ENCODE measurements at regions not wholly inside any gene's neighbourhood (a gene's known extent, or its start where the extent isn't known, plus 50 kb on each side); places are given as distances from the start of the nearest gene placed in this dataset.
"Not testable (repeated sequence)": the region's sequence is repeated elsewhere in the genome, so short reads cannot be mapped to it uniquely, and the experiment has no call there.

DNA sequence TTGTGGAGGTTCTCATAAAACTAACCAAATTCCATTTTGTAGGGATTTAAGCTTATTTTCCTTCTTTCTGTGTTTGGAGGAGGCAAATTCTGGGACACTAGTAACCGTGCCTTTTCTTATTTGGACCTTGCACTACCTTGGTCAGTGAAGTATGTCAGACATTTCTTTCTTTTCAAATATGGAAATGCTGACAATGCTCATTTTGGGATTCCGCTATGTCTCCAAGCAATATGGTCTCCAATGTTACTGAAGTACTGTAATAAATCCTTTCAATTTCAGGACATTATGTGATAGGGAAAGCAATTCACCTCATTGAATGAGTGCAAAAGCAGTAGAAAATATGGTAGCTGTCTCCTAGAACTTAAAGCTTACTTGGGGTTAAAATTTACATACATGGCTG is 372.3 kb downstream of the HLX start:
- no peak for DNase-seq (ENCODE audit: low read depth)
- TF ChIP-seq, protein P1, sequence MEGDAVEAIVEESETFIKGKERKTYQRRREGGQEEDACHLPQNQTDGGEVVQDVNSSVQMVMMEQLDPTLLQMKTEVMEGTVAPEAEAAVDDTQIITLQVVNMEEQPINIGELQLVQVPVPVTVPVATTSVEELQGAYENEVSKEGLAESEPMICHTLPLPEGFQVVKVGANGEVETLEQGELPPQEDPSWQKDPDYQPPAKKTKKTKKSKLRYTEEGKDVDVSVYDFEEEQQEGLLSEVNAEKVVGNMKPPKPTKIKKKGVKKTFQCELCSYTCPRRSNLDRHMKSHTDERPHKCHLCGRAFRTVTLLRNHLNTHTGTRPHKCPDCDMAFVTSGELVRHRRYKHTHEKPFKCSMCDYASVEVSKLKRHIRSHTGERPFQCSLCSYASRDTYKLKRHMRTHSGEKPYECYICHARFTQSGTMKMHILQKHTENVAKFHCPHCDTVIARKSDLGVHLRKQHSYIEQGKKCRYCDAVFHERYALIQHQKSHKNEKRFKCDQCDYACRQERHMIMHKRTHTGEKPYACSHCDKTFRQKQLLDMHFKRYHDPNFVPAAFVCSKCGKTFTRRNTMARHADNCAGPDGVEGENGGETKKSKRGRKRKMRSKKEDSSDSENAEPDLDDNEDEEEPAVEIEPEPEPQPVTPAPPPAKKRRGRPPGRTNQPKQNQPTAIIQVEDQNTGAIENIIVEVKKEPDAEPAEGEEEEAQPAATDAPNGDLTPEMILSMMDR (IDR thresholded peaks at IDR 0.05; ENCODE audit: low read length, missing control alignments) = no peak
- no peak overlapping the region for H3K4me3 ChIP-seq (replicated peaks; ENCODE audit: low read depth, low read length)

DNA sequence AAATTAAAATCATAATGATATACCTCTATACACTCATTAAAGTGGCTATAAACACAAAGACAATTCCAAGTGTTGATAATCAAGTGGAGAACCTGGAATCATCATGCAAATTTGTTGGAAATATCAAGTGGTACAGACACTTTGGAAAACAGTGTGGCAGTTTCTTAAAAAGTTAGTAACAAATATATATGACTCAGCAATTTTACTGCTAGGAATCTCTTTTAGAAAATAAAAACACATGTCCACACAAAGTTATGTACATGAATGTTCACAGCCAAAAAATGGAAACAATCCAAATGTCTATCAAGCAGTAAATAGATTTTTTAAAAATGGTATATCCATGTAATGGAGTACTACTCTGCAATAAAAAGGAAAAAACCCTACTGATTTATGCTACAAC is 375.6 kb downstream of the HLX start:
- no peak overlapping the region for H3K4me3 ChIP-seq (replicated peaks; ENCODE audit: low read depth, low read length)
- no peak for DNase-seq (ENCODE audit: low read depth)
- TF ChIP-seq, protein P1 (IDR thresholded peaks at IDR 0.05; ENCODE audit: low read length, missing control alignments) = no peak

DNA sequence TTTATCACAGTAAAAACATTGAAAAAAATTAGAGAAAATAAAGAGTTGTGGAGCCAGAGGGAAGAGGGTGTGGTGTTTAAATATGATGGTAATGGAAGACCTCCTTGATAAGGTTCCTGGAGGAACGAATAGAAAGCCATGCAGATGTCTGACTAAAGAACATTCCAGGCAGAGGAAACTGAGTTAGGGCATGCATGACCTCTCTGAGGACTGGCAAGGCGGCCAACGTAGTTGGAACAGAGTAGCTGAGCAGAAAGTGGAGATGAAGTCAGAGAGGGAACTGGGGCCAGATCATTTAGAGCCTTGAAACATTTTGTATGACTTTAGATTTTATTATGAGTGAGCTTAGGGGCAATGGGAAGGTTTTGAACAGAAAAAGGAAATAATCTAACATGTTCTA is 377.5 kb downstream of the HLX start:
- TF ChIP-seq, protein P1 (IDR thresholded peaks at IDR 0.05; ENCODE audit: low read length, missing control alignments) = no peak
- no peak for DNase-seq (ENCODE audit: low read depth)
- no peak overlapping the region for H3K4me3 ChIP-seq (replicated peaks; ENCODE audit: low read depth, low read length)

DNA sequence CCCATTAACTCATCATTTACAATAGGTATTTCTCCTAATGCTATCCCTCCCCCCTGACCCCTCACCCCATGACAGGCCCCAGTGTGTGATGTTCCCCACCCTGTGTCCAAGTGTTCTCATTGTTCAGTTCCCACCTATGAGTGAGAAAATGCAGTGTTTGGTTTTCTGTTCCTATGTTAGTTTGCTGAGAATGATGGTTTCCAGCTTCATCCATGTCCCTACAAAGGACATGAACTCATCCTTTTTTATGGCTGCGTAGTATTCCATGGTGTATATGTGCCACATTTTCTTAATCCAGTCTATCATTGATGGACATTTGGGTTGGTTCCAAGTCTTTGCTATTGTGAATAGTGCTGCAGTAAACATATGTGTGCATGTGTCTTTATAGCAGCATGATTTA is 378.3 kb downstream of the HLX start:
- H3K4me3 ChIP-seq (replicated peaks; ENCODE audit: low read depth, low read length); DNase-seq (ENCODE audit: low read depth): not testable (repeated sequence)

DNA sequence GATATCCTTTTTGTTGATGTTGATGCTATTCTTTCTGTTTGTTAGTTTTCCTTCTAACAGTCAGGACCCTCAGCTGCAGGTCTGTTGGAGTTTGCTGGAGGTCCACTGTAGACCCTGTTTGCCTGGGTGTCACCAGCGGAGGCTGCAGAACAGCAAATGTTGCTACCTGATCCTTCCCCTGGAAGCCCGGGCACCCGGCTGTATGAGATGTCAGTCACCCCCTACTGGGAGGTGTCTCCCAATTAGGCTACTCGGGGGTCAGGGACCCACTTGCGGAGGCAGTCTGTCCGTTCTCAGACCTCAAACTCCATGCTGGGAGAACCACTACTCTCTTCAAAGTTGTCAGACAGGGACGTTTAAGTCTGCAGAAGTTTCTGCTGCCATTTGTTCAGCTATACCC is 383.4 kb downstream of the HLX start:
- DNase-seq (ENCODE audit: low read depth) = not testable (repeated sequence)

DNA sequence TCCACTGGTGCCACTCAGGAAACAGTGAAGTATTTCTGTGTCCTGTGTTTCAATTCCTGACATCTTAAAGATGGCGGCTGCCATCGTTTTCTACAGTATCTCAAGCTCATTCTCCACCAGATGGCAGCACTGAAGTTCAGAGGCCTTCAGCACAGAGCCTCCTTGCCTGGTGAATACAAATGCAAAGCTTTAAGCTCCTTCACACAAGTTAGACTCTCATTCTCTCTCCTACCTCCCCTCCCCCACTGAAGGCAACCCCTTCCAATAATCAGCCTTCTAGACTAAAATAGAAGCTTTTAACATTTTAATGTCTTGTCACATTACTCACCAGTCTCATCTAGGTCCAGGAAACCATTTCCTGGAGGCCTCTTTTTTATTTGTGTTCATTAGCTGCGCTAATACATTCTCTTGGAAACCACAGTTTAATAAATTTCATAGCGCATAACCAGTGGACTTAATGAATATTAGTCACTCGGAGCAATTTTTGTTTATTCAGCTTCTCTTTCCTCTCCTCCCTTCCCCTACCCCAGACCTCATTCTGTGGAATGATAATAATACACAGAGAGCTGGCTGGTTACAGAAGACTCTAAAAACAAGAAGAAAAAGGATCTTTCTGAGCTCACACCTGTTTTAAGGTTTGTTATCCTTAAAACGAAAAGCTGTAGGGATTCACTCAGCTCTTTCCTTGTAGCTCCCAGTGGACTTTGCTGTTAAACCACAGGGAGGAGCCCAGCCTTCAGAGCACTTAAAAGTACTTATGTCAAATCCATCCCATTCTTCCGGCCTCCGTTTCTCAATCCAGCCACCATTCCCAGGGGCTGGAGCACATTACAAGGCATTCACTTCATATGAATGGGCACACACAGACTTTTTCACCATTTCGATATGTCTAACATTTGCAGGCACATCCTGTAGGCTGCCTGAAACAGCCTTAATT is 384.9 kb downstream of the HLX start:
- H3K4me3 ChIP-seq (replicated peaks; ENCODE audit: low read depth, low read length) = no peak overlapping the region
- TF ChIP-seq, protein P1 (IDR thresholded peaks at IDR 0.05; ENCODE audit: low read length, missing control alignments) = peak; percentile 66
- peak; percentile 89 for DNase-seq (ENCODE audit: low read depth)

More for the DNA sequence above, 383.4 kb downstream of the HLX start:
- H3K4me3 ChIP-seq (replicated peaks; ENCODE audit: low read depth, low read length) = not testable (repeated sequence)

DNA sequence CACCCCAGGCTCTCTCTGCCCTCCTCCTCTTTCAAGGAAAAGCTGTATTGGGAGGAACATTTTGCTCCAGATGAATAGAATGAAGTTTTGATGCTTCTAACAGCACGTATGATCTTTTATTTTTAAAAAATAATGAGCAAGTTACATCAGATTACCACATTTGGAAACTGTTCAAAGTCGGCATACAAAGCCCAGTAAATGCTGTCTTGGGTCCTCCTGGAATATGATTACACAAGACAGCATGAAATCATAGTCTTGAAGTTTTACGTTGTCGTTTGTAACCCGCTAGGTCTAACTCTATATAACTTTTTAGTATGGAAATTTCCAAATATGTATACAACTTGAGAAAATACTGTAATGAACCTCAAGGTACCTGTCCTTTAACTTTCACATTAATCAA is 385.6 kb downstream of the HLX start:
- DNase-seq (ENCODE audit: low read depth) = no peak
- TF ChIP-seq, protein P1 (IDR thresholded peaks at IDR 0.05; ENCODE audit: low read length, missing control alignments) = no peak
- H3K4me3 ChIP-seq (replicated peaks; ENCODE audit: low read depth, low read length) = no peak overlapping the region

DNA sequence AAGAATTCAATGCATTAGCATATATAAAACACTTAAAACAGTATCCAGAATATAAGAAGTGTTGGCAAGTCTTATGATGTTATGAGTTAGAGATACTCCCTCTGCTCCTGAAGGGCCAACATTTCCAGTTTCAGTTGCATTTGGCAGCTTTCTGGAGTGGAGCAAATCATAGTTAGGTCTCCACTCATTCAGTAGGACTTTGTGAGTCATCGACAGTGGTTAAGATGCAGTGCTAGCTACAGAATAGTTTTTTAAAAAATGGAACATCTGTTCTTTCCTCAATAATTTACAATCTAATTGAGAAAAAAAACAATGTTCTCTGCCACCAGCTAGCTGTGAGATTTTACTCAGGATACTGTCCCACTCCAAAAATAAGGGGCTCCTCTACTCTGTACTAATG is 389.1 kb downstream of the HLX start:
- peak; percentile 60 for DNase-seq (ENCODE audit: low read depth)
- H3K4me3 ChIP-seq (replicated peaks; ENCODE audit: low read depth, low read length) = no peak overlapping the region

More for the DNA sequence above, 389.1 kb downstream of the HLX start:
- TF ChIP-seq, protein P1 (IDR thresholded peaks at IDR 0.05; ENCODE audit: low read length, missing control alignments) = no peak

All from fibroblast of pulmonary artery (primary cell).